ENCODE measurements at regions not wholly inside any gene's neighbourhood (a gene's known extent, or its start where the extent isn't known, plus 50 kb on each side); places are given as distances from the start of the nearest gene placed in this dataset.

GRCh38 chr7:41174521-41174920 lies 528.4 kb downstream of the INHBA start:
- no peak overlapping the region for H2BK15ac ChIP-seq (ENCODE audit: low read length)
- H3K36me3 ChIP-seq (ENCODE audit: control insufficient read depth in 2 of 4, insufficient read depth in 4 of 4, low read length in 3 of 4) = no peaks in the 10 kb centered on the region
- no peaks in the 10 kb centered on the region for H3K9me3 ChIP-seq (ENCODE audit: insufficient read depth in 2 of 2, low read depth in 1 of 2, low read length in 1 of 2)
- no peak overlapping the region for H3K56ac ChIP-seq (replicated peaks; ENCODE audit: insufficient read length, low read depth, low read length)
- H2BK5ac ChIP-seq (ENCODE audit: low read depth, low read length) = no peak overlapping the region
- H4K8ac ChIP-seq (ENCODE audit: extremely low read depth, insufficient read depth, low read length) = no peak overlapping the region
- 92% methylated on average over 2 of the region's 2 CpGs; no CpG with 5 or more reads in 1 of the 2 experiments for WGBS, 2 experiments (ENCODE audit: extremely low coverage in 1 of 2, insufficient coverage in 1 of 2, insufficient read length in 1 of 2, insufficient replicate concordance in 2 of 2, low coverage in 1 of 2, low lambda C conversion rate in 2 of 2, missing lambda C conversion rate in 1 of 2)
- H2AFZ ChIP-seq (ENCODE audit: low read length) = no peak overlapping the region
- no peak overlapping the region for H3K14ac ChIP-seq (ENCODE audit: insufficient read length)
- H3K23me2 ChIP-seq (ENCODE audit: low read depth, low read length) = no peaks in the 10 kb centered on the region
- H4K20me1 ChIP-seq (replicated peaks in 1 of 2; ENCODE audit: control insufficient read depth in 1 of 2, insufficient read depth in 2 of 2, low read length in 2 of 2) = no peaks in the 10 kb centered on the region
- H3K27ac ChIP-seq (ENCODE audit: low read depth, low read length) = no peak overlapping the region
- no peak overlapping the region for H2BK120ac ChIP-seq (replicated peaks; ENCODE audit: low read depth, low read length)
- H2AK5ac ChIP-seq (ENCODE audit: low read depth, low read length) = no peak overlapping the region
- H2BK12ac ChIP-seq (ENCODE audit: low read depth, low read length) = no peak overlapping the region
- no peak overlapping the region for H3K4me2 ChIP-seq (ENCODE audit: insufficient read depth in 1 of 2, low read depth in 2 of 2, low read length in 2 of 2)
- H3K27me3 ChIP-seq (replicated peaks in 1 of 4; ENCODE audit: control insufficient read depth in 3 of 4, extremely low read depth in 1 of 4, insufficient read depth in 3 of 4, low read length in 3 of 4) = no peaks in the 10 kb centered on the region
- no peak overlapping the region for H2BK20ac ChIP-seq (ENCODE audit: low read length)
- no peaks in the 10 kb centered on the region for H3K79me1 ChIP-seq (ENCODE audit: low read depth, low read length)
- POLR2A ChIA-PET (ENCODE audit: partially characterized antibody) = no interaction called here
- H3K18ac ChIP-seq (ENCODE audit: extremely low read depth, low read length) = no peak overlapping the region
- no peak overlapping the region for H3K4me3 ChIP-seq (ENCODE audit: extremely low read depth in 1 of 4, insufficient read depth in 2 of 4, low read depth in 3 of 4, low read length in 4 of 4)
- no peak overlapping the region for H3K23ac ChIP-seq (ENCODE audit: insufficient read length)
- no peak overlapping the region for H3K4ac ChIP-seq (replicated peaks; ENCODE audit: insufficient read length, low read depth, low read length)
- no peaks in the 10 kb centered on the region for H3K79me2 ChIP-seq (ENCODE audit: control insufficient read depth in 1 of 2, insufficient read depth in 2 of 2, low read length in 2 of 2)
- no peak overlapping the region for H3K9ac ChIP-seq (replicated peaks in 1 of 4; ENCODE audit: extremely low read depth in 1 of 4, low read depth in 3 of 4, low read length in 3 of 4)
- DNase-seq (ENCODE audit: low read depth in 1 of 2, low spot score in 2 of 2) (no peak), FAIRE-seq (no peak)
- H4K5ac ChIP-seq (ENCODE audit: insufficient read length, low read depth, low read length) = no peak overlapping the region
- H4K91ac ChIP-seq (replicated peaks; ENCODE audit: insufficient read length, low read length) = no peak overlapping the region
- peaks cover 0 to 2% (median 0%) of the 10 kb centered on the region in 4 experiments; a peak in 1 of 7 replicates for H3K4me1 ChIP-seq (replicated peaks in 1 of 4; ENCODE audit: control insufficient read depth in 3 of 4, insufficient read depth in 4 of 4, low read length in 3 of 4)
- CTCF ChIA-PET (ENCODE audit: partially characterized antibody) = interaction anchor here (0.7 to 1.9 kb wide), 2 partner anchors 136 to 171 kb away, joined by 3 to 4 read pairs; no protein-coding TSS in a partner anchor
- no peak for TF ChIP-seq BACH1 (IDR thresholded peaks at IDR 0.05; ENCODE audit: low read length)
- no peak for TF ChIP-seq E2F6 (IDR thresholded peaks at IDR 0.05)
- TF ChIP-seq POLR2AphosphoS5 (IDR thresholded peaks at IDR 0.05; ENCODE audit: low read depth, low read length) = no peak
